PC-3 (cell line): ENCODE measurements at regions not wholly inside any gene's neighbourhood (a gene's known extent, or its start where the extent isn't known, plus 50 kb on each side); places are given as distances from the start of the nearest gene placed in this dataset.

Experiments
- ATAC-seq: fragments of 200-7000 bp; cut with Tn5 transposase; 2 replicates; pipeline ENCODE4 v1.9.1; 2020; ENCODE audit warnings: mild to moderate bottlenecking, moderate library complexity
- BruUV-seq: library from RNA; stranded (reverse); fragments of 400-500 nt; replicated peaks from 2 replicates; lab custom pipeline; 2021; lab: Mats Ljungman, UMichigan
- CTCF ChIA-PET: fragments of 300-600 bp; sonication (Branson Sonifier 250); formaldehyde crosslinking; loops from one replicate; lab custom pipeline; 2022; ENCODE audit warnings: antibody characterized with exemption; lab: Charles Lee
- POLR2A ChIA-PET: fragments of 300-600 bp; sonication (Branson Sonifier 250); formaldehyde crosslinking; loops from one replicate; lab custom pipeline; 2022; ENCODE audit warnings: antibody characterized with exemption; ENCODE audit not compliant: unreplicated experiment; lab: Charles Lee
- DNase-seq: peaks from one replicate; pipeline ENCODE4 v3.0.0-alpha.2; 2015
- H2AFZ ChIP-seq: fragments of 300-600 bp; sonication (generic); 2 replicates; pipeline ENCODE4 v1.6.0; 2016; ENCODE audit warnings: antibody characterized with exemption, low read length
- H3F3A ChIP-seq: fragments of 300-600 bp; sonication (generic); one replicate; pipeline ENCODE4 v1.6.0; 2017; ENCODE audit warnings: antibody characterized with exemption, low read length, control low read depth, mild to moderate bottlenecking; ENCODE audit not compliant: unreplicated experiment
- H3K27ac ChIP-seq: fragments of 300-600 bp; sonication (generic); 2 replicates; pipeline ENCODE4 v1.5.1; 2016; ENCODE audit warnings: mild to moderate bottlenecking, low read length
- H3K27me3 ChIP-seq: fragments of 300-600 bp; sonication (generic); 2 replicates; pipeline ENCODE4 v1.6.1; 2016; ENCODE audit warnings: low read length, mixed read lengths
- H3K36me3 ChIP-seq: fragments of 300-600 bp; sonication (generic); 2 replicates; pipeline ENCODE4 v1.6.1; 2016; ENCODE audit warnings: low read depth, mixed run types, low read length, mixed read lengths
- H3K4me1 ChIP-seq: fragments of 300-600 bp; sonication (generic); 2 replicates; pipeline ENCODE4 v1.5.1; 2016; ENCODE audit warnings: low read length; ENCODE audit not compliant: insufficient read depth
- H3K4me2 ChIP-seq: fragments of 300-600 bp; sonication (generic); 2 replicates; pipeline ENCODE4 v1.6.0; 2016; ENCODE audit warnings: low read length
- H3K4me3 ChIP-seq: fragments of 300-600 bp; sonication (generic); 2 replicates; pipeline ENCODE4 v1.5.1; 2016; ENCODE audit warnings: mild to moderate bottlenecking, low read length, mixed read lengths
- H3K79me2 ChIP-seq: fragments of 300-600 bp; sonication (generic); 2 replicates; pipeline ENCODE4 v1.6.1; 2017; ENCODE audit warnings: low read length, mixed read lengths
- H3K9ac ChIP-seq: fragments of 300-600 bp; sonication (generic); 2 replicates; pipeline ENCODE4 v1.6.0; 2016; ENCODE audit warnings: mild to moderate bottlenecking, low read length
- H3K9me2 ChIP-seq: fragments of 300-600 bp; sonication (generic); replicated peaks from 2 replicates; pipeline ENCODE4 v1.6.1; 2016; ENCODE audit warnings: mixed run types, low read length, mixed read lengths
- H3K9me3 ChIP-seq: fragments of 300-600 bp; sonication (generic); 2 replicates; pipeline ENCODE4 v1.6.1; 2016; ENCODE audit warnings: low read length, mixed read lengths
- H4K20me1 ChIP-seq: fragments of 300-600 bp; sonication (generic); 2 replicates; pipeline ENCODE4 v1.6.1; 2016; ENCODE audit warnings: low read length, mixed read lengths
- CTCF ChIP-seq: fragments of 300-600 bp; sonication (generic); conservative IDR thresholded peaks from 2 replicates; pipeline ENCODE4 v1.5.1; 2017; ENCODE audit warnings: antibody characterized with exemption, low read depth, mild to moderate bottlenecking, low read length
- EZH2 ChIP-seq: fragments of 300-600 bp; sonication (generic); IDR thresholded peaks from one replicate; pipeline ENCODE4 v1.6.1; 2017; ENCODE audit warnings: antibody characterized with exemption, mild to moderate bottlenecking, low read length; ENCODE audit not compliant: unreplicated experiment
- EZH2phosphoT487 ChIP-seq: fragments of 300-600 bp; sonication (generic); IDR thresholded peaks from 2 replicates; pipeline ENCODE4 v1.6.1; 2018; ENCODE audit warnings: mild to moderate bottlenecking, antibody characterized with exemption, low read length, borderline replicate concordance
- intact Hi-C: fragments of 100-400 bp; cut with micrococcal nuclease; formaldehyde crosslinking; loops from 2 replicates; pipeline ENCODE4 v1.9.0; 2023

GRCh38 chr15:62641825-62642224 is 400.7 kb upstream of the TPM1 start:
- TF ChIP-seq CTCF (no peak), EZH2 (no peak), EZH2phosphoT487 (no peak)
- no TSS peak for BruUV-seq

GRCh38 chr15:62643572-62643971 is 399.0 kb upstream of the TPM1 start:
- POLR2A ChIA-PET = no interaction called here
- DNase-seq (no peak), ATAC-seq (no peak)
- Histone ChIP-seq H3K4me3 (no peak overlapping the region), H3K4me2 (no peak overlapping the region), H3K4me1 (peaks cover 17% of the 10 kb centered on the region), H2AFZ (no peak overlapping the region), H3K9me3 (no peaks in the 10 kb centered on the region), H3K27ac (no peak overlapping the region), H3K27me3 (no peaks in the 10 kb centered on the region), H3K79me2 (no peaks in the 10 kb centered on the region), H3F3A (no peaks in the 10 kb centered on the region), H4K20me1 (no peaks in the 10 kb centered on the region), H3K9ac (no peak overlapping the region), H3K36me3 (no peaks in the 10 kb centered on the region), H3K9me2 (no peaks in the 10 kb centered on the region)
- intact Hi-C loops = loop anchor here (10.0 kb wide), 2 partner anchors 89 to 189 kb away; no protein-coding TSS in a partner anchor
- CTCF ChIA-PET = no interaction called here
- TF ChIP-seq EZH2phosphoT487 = no peak
- no peak for TF ChIP-seq EZH2
- no peak for TF ChIP-seq CTCF
- BruUV-seq = no TSS peak

More at GRCh38 chr15:62641825-62642224, 400.7 kb upstream of the TPM1 start:
- Histone ChIP-seq H3F3A (no peaks in the 10 kb centered on the region), H3K4me3 (no peak overlapping the region), H3K36me3 (no peaks in the 10 kb centered on the region), H3K4me2 (no peak overlapping the region), H3K9me2 (no peaks in the 10 kb centered on the region), H2AFZ (no peak overlapping the region), H3K4me1 (peaks cover 2% of the 10 kb centered on the region), H3K27ac (no peak overlapping the region), H3K9ac (no peak overlapping the region), H3K27me3 (no peaks in the 10 kb centered on the region), H4K20me1 (no peaks in the 10 kb centered on the region), H3K79me2 (no peaks in the 10 kb centered on the region), H3K9me3 (no peaks in the 10 kb centered on the region)
- DNase-seq (no peak), ATAC-seq (no peak)
- POLR2A ChIA-PET = no interaction called here
- CTCF ChIA-PET = no interaction called here
- intact Hi-C loops = loop anchor here (10.0 kb wide), 2 partner anchors 87 to 187 kb away; no protein-coding TSS in a partner anchor

GRCh38 chr15:62644216-62644888 is 398.2 kb upstream of the TPM1 start:
- intact Hi-C loops = loop anchor here (10.0 kb wide), 2 partner anchors 90 to 190 kb away; no protein-coding TSS in a partner anchor

More at GRCh38 chr15:62644216-62644888, 398.2 kb upstream of the TPM1 start:
- Histone ChIP-seq H3K4me3 (no peak overlapping the region), H3K4me2 (no peak overlapping the region), H3K9me2 (no peaks in the 10 kb centered on the region), H3K36me3 (no peaks in the 10 kb centered on the region), H3F3A (no peaks in the 10 kb centered on the region), H2AFZ (no peak overlapping the region), H3K4me1 (peaks cover 17% of the 10 kb centered on the region), H4K20me1 (no peaks in the 10 kb centered on the region), H3K27me3 (no peaks in the 10 kb centered on the region), H3K79me2 (no peaks in the 10 kb centered on the region), H3K9me3 (no peaks in the 10 kb centered on the region), H3K9ac (no peak overlapping the region), H3K27ac (no peak overlapping the region)
- ChIA-PET POLR2A (no interaction called here), CTCF (no interaction called here)
- ATAC-seq = no peak
- TF ChIP-seq EZH2 = no peak
- TF ChIP-seq CTCF = no peak
- TF ChIP-seq EZH2phosphoT487 = no peak
- DNase-seq = no peak
- no TSS peak for BruUV-seq
